HG02938 (cell line): ENCODE measurements at regions not wholly inside any gene's neighbourhood (a gene's known extent, or its start where the extent isn't known, plus 50 kb on each side); places are given as distances from the start of the nearest gene placed in this dataset.
"Not testable (repeated sequence)": the region's sequence is repeated elsewhere in the genome, so short reads cannot be mapped to it uniquely, and the experiment has no call there.

Source experiments
- ATAC-seq: cut with Tn5 transposase; IDR thresholded peaks from one replicate; pipeline ENCODE4 v1.9.1; 2021; ENCODE audit warnings: mild to moderate bottlenecking, moderate library complexity; ENCODE audit not compliant: unreplicated experiment

DNA sequence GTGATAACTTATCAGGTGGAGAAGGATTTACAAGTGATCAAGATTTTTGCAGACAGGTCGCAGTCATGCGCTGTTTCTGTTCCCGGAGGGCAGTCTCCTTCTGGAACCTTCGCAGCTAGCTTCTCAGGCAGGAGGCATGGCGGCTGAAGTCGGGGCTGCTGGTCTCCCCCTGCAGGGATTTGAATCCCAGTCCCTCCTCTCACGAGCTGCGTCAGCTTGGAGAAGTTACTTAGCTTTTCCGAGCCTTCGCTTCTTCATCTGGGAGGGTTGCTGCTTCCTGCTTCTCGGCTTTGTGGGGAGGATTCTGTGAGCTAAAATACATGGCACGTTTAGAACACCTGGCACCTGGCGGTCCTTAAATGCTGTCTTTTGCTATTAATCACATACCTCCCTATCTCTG, 287.8 kb upstream of the FOXF1 start:
- no peak for ATAC-seq

DNA sequence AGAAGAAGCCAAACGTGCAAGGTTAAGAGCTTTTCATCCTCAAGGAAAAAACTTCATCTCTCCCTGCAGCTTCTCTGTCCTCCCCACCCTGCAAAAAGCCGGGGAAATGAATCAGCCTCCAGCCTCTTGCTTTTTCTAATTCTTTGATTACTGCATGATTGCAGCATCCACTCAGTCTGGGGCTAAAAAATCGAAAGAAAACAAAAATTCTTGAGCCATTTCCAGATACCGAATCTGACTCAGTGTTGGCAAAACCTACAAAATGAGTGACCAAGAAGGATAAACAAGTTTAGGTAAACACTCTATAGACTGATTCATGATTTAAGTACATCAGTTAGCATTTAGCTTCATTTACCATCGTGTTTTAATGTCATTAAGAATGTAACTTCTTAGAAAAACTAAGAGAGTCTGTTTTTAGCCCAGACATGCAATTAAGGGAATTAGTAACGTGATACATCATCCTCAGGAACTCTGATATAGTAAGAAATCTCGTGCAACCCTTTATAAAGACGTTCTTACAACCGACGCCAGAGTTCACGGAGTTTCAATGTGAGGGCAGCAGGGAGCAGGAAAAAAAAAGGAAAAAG, 287.3 kb upstream of the FOXF1 start:
- ATAC-seq, result no peak

DNA sequence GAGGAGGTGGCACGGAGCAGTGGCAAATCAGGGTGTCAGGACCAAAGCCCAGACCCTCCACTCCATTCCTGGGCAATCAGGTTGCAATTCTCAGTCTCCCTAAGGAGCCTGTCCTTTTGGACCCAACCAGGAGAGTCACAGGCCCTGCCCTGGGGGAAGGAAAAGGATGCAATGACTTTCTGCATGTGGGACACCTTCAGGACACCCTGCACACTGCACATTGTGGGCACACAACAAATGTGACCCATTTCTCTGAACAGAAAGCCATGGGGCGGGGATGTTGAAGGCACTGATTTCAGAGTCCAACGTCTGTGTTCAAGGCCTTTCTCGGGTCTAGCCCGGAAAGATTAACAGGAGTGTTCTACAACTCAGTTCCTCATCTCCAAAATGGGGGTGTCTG, 286.2 kb upstream of the FOXF1 start:
- ATAC-seq, result no peak

DNA sequence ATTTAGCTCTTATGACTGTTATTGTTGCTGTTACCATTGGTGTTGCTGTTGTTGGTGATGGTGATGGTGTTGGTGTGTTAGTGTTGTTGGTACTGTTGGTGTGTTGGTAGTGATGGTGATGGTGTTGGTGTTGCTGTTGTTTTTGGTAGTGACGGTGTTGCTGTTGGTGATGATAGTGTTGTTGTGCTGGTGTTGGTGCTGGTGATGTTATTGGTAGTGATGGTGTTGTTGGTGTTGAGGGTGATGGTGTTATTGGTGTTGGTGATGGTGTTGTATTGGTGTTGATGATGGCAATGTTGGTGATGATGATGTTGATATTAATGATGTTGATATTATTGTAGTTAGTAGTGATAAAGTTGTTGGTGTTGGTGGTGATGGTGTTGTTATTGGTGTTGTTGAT, 285.7 kb upstream of the FOXF1 start:
- ATAC-seq, result no peak

DNA sequence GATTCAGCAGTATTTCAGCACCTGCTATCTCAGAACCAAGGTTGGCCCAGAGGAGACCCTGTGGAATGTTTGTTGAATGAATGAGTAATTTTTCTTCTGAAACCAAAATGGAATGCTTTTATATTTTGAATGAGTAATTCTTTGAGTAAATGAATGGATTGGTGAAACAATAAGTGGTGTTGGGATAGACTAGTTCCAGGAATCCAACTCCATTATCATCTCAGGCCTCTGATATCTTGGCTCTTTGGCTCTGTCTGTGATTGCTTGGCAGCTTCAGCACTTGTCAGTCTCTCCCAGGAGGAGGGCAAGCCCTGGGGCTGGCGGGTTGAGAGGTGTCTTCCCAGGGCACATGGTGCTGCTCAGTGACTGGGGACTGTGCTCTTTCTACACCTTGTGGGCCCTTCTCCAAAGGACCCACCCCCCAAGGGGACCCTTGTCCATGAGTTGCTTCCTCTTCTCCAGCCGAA, 284.4 kb upstream of the FOXF1 start:
- no peak for ATAC-seq

- no peak for ATAC-seq
These were observed 283.3 kb upstream of the FOXF1 start for GRCh38 chr16:86227041-86227440.

- no peak for ATAC-seq
These were observed 282.5 kb upstream of the FOXF1 start for GRCh38 chr16:86227801-86228200.

GRCh38 chr16:86228713-86229112, 281.6 kb upstream of the FOXF1 start:
- no peak for ATAC-seq

DNA sequence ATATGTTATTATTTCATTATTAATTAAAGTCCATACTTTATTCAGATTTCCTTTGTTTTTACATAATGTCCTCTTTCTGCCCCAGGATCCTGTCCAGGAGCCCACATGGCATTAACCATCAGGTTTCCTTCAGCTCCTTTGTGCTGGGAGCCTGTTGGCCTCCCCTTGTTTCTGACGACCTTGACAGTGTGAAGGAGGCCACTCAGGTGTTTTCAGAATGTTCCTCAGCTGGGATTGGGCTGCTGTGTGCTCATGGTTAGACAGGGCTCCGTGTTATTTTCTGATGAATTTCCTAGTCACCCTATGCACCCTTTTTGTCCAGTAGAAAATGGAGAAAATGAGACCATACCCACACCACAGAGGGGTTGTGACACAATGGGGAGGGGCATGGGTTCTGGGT, 281.0 kb upstream of the FOXF1 start:
- ATAC-seq, result no peak

DNA sequence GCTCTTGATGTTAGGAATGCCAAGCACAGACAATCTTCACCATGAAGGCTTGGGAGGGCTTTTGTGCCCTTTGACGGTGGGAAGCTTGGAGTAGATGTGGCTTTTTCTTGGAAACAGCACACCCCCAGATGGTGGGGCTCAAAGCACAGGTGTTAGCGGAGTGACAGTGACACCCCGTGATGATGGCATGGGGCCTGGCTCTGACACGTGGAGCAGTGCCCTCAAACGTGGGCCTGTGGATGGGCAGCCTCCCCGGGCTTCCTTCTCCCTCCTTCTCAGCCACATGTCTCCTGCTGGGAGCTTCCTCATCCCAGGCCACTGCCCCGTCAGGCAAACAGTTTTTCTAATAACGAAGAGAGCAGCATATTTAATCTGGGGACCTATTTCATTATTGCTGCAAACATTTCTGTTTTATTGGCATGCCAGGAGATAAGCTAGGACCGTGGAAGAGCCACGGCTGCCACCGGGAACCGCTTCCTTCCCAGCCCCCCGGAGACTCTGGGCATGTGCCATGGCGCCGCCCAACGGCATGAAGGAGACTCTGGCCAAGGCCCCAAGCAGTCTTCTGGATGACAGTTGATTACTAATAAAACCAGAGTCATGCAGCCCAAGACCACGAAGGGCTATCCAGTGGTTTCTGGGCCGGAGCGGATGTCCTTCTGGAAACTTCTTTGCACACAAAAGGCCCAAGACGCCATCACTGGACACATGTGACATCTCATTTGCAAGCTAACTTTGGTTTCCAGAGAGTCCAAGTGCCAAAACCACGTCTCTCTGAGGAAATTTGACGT, 280.3 kb upstream of the FOXF1 start:
- no peak for ATAC-seq

GRCh38 chr16:86231321-86231995, 278.9 kb upstream of the FOXF1 start:
- no peak for ATAC-seq

- ATAC-seq, result no peak
These were observed 278.4 kb upstream of the FOXF1 start for GRCh38 chr16:86231996-86232350.

DNA sequence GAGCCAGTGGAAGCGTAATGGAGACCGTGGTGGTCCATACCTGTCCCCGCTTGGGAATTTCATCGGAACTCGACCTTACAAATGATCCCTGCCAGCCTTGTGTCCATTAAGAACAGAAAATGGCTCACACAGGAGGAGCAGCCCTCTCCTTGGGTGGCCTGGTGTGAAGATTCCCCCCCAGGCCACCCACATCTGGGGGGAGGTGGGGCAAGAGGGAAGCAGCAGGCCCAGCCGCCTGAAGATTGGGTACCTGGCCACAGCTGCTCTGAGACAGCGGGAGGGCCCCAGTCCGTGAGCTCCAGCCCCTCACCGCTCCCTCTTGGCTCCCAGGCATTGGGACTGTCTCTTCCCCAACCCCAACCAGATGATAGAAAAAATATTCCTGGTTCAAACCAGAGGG, 277.8 kb upstream of the FOXF1 start:
- no peak for ATAC-seq

GRCh38 chr16:86233506-86233905, 276.8 kb upstream of the FOXF1 start:
- not testable (repeated sequence) for ATAC-seq

DNA sequence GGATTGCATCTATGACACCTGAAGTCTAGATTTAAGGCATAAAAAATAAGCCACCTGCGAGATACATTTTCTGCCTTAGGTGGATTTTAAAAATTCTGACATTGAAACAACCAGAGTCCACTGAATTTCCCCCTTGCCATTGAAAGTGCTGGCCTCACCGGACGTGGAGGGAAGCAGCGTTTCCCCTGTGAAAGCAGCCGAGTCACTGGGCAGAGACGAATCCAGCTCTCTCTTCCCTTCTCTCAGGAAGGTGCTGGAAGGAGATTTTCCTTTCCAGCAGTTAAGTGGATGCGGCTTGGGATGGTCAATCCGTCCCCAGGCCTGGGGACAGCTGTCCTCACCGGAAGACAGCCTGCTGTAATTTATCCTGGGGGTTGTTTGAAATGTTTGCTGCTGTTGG, 270.9 kb upstream of the FOXF1 start:
- ATAC-seq, result no peak

DNA sequence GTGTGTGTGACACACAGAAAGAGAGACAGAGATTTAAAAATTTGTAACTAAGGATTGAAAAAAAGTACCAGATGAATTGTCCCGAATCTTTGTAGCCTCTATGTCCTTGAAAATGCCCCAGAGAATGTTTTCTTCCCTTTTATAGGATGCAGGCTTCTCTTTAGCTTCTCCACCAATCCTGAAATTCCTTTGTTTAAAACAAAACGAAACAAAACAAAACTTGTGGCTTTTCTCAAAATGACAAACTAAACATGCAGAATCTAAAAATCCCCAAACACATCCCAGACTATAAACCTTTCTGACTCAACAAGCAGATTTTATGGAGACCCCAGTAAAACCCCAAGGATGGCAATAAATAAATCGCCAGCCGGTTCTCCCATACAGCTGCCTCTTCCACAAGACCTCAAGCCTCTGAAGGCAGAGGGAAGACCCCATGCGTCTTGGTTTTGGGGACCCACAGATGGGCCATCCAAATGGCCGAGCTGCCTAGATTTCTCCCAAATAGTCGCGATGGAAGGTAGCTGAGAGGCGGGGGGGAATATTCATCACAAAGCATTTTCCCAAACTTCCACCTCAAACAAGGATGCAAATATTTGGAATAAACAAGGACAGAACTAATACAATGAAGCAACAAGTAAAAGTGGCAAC, 269.5 kb upstream of the FOXF1 start:
- ATAC-seq, result no peak

DNA sequence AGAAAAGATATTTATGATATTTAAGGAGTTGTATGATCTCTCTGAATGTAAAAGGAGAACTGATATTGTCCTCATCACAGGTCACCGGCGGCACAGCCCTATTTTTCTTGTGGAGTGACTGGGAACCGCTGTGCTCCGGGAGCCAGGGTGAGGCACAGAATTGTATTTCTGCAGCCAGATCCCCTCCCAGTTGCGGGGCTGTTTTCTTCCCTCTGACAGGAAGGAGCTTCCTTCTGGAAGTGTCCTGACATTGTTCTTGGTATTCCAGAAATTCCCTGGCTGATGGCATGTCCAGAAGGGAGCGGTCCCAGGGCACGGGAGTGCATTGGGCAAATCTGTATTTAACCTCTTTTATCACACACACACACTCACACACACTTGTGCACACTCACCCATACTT, 268.6 kb upstream of the FOXF1 start:
- no peak for ATAC-seq

GRCh38 chr16:86242244-86243122, 267.8 kb upstream of the FOXF1 start:
- no peak for ATAC-seq

DNA sequence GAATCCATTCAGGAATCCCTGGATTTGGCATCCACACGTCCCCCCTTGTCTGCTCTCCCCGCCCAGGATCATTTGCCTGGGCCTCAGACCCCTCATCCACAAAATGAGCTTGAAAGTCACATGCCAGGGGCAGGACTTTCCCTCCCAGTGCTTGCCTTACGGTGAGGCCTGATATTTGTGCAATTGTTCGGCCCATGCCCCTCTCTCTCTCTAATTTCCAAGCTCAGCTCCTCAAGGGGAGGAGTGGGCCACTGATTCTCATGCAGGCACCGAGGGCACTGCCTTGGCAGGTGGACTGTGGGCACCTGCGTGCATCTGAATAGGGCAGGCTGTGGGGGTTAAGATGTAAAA, 267.2 kb upstream of the FOXF1 start:
- ATAC-seq, result no peak

- no peak for ATAC-seq
These were observed 266.7 kb upstream of the FOXF1 start for GRCh38 chr16:86243571-86244154.
